K562 (cell line): ENCODE measurements at regions not wholly inside any gene's neighbourhood (a gene's known extent, or its start where the extent isn't known, plus 50 kb on each side); places are given as distances from the start of the nearest gene placed in this dataset.

Experiments
- BRF2 ChIP-seq: IDR thresholded peaks from 3 replicates; pipeline ENCODE4 v1.6.1; 2011; ENCODE audit warnings: borderline replicate concordance, mild to moderate bottlenecking; ENCODE audit not compliant: insufficient read length, insufficient read depth
- SRSF3 ChIP-seq: fragments of 200-400 bp; formaldehyde crosslinking; IDR thresholded peaks from 2 replicates; pipeline ENCODE4 v1.6.1; 2016; ENCODE audit warnings: mild to moderate bottlenecking, low read length, moderate library complexity; ENCODE audit not compliant: insufficient read depth
- ZFX ChIP-seq: sonication (generic); formaldehyde crosslinking; IDR thresholded peaks from 2 replicates; pipeline ENCODE4 v1.8.0; 2022; ENCODE audit warnings: mild to moderate bottlenecking, missing genetic modification reagents, moderate library complexity
- ZNF318 ChIP-seq, 2 experiments: fragments of 450-650 bp; IDR thresholded peaks; 2 replicates each; pipeline ENCODE4 v1.6.1; 2016; ENCODE audit warnings: mild to moderate bottlenecking in 2 of 2, borderline replicate concordance in 1 of 2, low read depth in 1 of 2, moderate library complexity in 1 of 2

- TF ChIP-seq ZNF318 (IDR thresholded peaks at IDR 0.05; ENCODE audit: borderline replicate concordance in 1 of 2, low read depth in 1 of 2) (no peak), BRF2 (no peak), ZFX (CRISPR knock-in tag) (no peak), SRSF3 (no peak)
Observed at GRCh38 chr22:49324527-49325491, 502.9 kb downstream of the BRD1 start (continued).
